GM19438 (cell line): ENCODE measurements at regions not wholly inside any gene's neighbourhood (a gene's known extent, or its start where the extent isn't known, plus 50 kb on each side); places are given as distances from the start of the nearest gene placed in this dataset.

ENCODE experiments used
- ATAC-seq: cut with Tn5 transposase; IDR thresholded peaks from one replicate; pipeline ENCODE4 v1.9.1; 2021; ENCODE audit warnings: low read depth; ENCODE audit not compliant: unreplicated experiment

GRCh38 chr2:16010951-16011620 lies 70.7 kb downstream of the MYCN start:
- no peak for ATAC-seq

- ATAC-seq = no peak
Measured at GRCh38 chr2:16010011-16010410, 69.7 kb downstream of the MYCN start.

- no peak for ATAC-seq
Measured at GRCh38 chr2:16009560-16009959, 69.2 kb downstream of the MYCN start.

GRCh38 chr2:16008856-16009255 lies 68.5 kb downstream of the MYCN start:
- ATAC-seq = no peak

GRCh38 chr2:16008331-16008850 lies 68.0 kb downstream of the MYCN start:
- ATAC-seq = no peak

- no peak for ATAC-seq
Measured at GRCh38 chr2:16007167-16007934, 67.0 kb downstream of the MYCN start.

GRCh38 chr2:16006537-16007166 lies 66.3 kb downstream of the MYCN start:
- ATAC-seq = no peak

GRCh38 chr2:16005816-16006536 lies 65.6 kb downstream of the MYCN start:
- no peak for ATAC-seq

GRCh38 chr2:16005389-16005788 lies 65.0 kb downstream of the MYCN start:
- no peak for ATAC-seq

GRCh38 chr2:16003809-16004208 lies 63.5 kb downstream of the MYCN start:
- ATAC-seq = no peak

GRCh38 chr2:16003152-16003551 lies 62.8 kb downstream of the MYCN start:
- no peak for ATAC-seq

- ATAC-seq = no peak
Measured at GRCh38 chr2:16002575-16002974, 62.2 kb downstream of the MYCN start.

- no peak for ATAC-seq
Measured at GRCh38 chr2:16002144-16002543, 61.8 kb downstream of the MYCN start.

GRCh38 chr2:16000642-16001041 lies 60.3 kb downstream of the MYCN start:
- no peak for ATAC-seq

GRCh38 chr2:15999596-16000469 lies 59.5 kb downstream of the MYCN start:
- ATAC-seq = no peak

- ATAC-seq = no peak
Measured at GRCh38 chr2:15997728-15998280, 57.5 kb downstream of the MYCN start.

- ATAC-seq = no peak
Measured at GRCh38 chr2:15996536-15997423, 56.4 kb downstream of the MYCN start.
